HFFc6 (cell line): ENCODE measurements at regions not wholly inside any gene's neighbourhood (a gene's known extent, or its start where the extent isn't known, plus 50 kb on each side); places are given as distances from the start of the nearest gene placed in this dataset.

Source experiments
- DNase-seq: peaks from one replicate; pipeline ENCODE4 v3.0.0-alpha.2; 2018
- H3K27ac Mint-ChIP-seq: 2 replicates; pipeline ENCODE4 v1.8.0; 2020; ENCODE audit warnings: mild to moderate bottlenecking, mixed read lengths
- H3K27me3 Mint-ChIP-seq: 2 replicates; pipeline ENCODE4 v1.8.0; 2021; ENCODE audit warnings: mild to moderate bottlenecking, moderate library complexity, mixed read lengths; ENCODE audit not compliant: insufficient read depth
- H3K36me3 Mint-ChIP-seq: 2 replicates; pipeline ENCODE4 v1.8.0; 2021; ENCODE audit warnings: low read depth, mixed read lengths
- H3K4me1 Mint-ChIP-seq: 2 replicates; pipeline ENCODE4 v1.8.0; 2020; ENCODE audit warnings: low read depth, mixed read lengths
- H3K4me3 Mint-ChIP-seq: 2 replicates; pipeline ENCODE4 v1.8.0; 2020; ENCODE audit warnings: mild to moderate bottlenecking, moderate library complexity, mixed read lengths
- H3K9me3 Mint-ChIP-seq: 2 replicates; pipeline ENCODE4 v1.8.0; 2020; ENCODE audit warnings: mild to moderate bottlenecking, mixed read lengths
- CTCF ChIP-seq: fragments of 200-600 bp; sonication (generic); IDR thresholded peaks from 2 replicates; pipeline ENCODE4 v1.5.0; 2021; ENCODE audit warnings: antibody characterized with exemption, mild to moderate bottlenecking

DNA sequence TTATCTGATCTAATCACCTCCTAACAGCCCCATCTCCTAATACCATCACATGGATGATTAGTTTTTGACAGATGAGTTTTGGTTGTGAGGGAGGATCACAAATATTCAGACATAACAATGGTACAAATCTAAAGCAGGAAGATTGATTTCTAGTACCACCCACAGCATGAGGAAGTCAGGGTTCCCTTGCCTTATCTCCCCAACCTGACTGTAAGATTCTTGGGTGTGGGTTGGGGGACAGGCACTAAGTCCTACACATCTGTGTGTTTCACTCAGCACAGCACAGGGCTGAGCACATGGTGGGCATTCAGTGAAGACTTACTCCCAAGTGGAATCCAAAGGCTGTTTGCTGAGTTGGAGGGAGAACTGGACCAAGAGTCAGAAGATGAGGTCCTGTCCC is 93.8 kb upstream of the CXCR4 start:
- no peak for DNase-seq
- Mint-ChIP-seq H3K27ac (no peak overlapping the region), H3K4me1 (no peaks in the 10 kb centered on the region), H3K4me3 (no peak overlapping the region), H3K27me3 (no peaks in the 10 kb centered on the region), H3K9me3 (peaks cover 22% of the 10 kb centered on the region), H3K36me3 (no peaks in the 10 kb centered on the region)
- TF ChIP-seq CTCF: no peak

- Mint-ChIP-seq H3K27me3 (no peaks in the 10 kb centered on the region), H3K9me3 (peaks cover 22% of the 10 kb centered on the region), H3K4me3 (no peak overlapping the region), H3K36me3 (no peaks in the 10 kb centered on the region), H3K4me1 (no peaks in the 10 kb centered on the region), H3K27ac (no peak overlapping the region)
- no peak for DNase-seq
- no peak for TF ChIP-seq CTCF
Observed at GRCh38 chr2:136210822-136211221, 92.9 kb upstream of the CXCR4 start.

DNA sequence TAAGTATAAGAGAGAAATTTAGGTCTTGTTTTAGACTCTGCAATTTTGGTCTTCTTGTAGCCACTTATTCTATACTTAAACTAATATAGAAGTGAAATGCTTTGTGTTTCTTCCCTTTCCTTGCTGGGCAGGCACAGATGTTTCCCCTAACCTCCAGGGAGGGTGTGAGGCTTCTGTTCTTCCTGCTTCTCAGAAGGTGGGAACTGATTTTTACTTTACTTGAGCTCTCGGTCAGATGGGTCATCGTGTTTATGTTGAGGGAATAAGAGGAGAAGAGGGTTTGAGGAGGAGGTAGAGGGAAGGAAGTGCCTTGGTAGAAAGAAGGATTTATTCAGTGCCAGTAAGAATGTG is 92.5 kb upstream of the CXCR4 start:
- Mint-ChIP-seq H3K4me3 (no peak overlapping the region), H3K27me3 (no peaks in the 10 kb centered on the region), H3K4me1 (no peaks in the 10 kb centered on the region), H3K36me3 (no peaks in the 10 kb centered on the region), H3K9me3 (peaks cover 22% of the 10 kb centered on the region), H3K27ac (no peak overlapping the region)
- no peak for DNase-seq
- no peak for TF ChIP-seq CTCF

DNA sequence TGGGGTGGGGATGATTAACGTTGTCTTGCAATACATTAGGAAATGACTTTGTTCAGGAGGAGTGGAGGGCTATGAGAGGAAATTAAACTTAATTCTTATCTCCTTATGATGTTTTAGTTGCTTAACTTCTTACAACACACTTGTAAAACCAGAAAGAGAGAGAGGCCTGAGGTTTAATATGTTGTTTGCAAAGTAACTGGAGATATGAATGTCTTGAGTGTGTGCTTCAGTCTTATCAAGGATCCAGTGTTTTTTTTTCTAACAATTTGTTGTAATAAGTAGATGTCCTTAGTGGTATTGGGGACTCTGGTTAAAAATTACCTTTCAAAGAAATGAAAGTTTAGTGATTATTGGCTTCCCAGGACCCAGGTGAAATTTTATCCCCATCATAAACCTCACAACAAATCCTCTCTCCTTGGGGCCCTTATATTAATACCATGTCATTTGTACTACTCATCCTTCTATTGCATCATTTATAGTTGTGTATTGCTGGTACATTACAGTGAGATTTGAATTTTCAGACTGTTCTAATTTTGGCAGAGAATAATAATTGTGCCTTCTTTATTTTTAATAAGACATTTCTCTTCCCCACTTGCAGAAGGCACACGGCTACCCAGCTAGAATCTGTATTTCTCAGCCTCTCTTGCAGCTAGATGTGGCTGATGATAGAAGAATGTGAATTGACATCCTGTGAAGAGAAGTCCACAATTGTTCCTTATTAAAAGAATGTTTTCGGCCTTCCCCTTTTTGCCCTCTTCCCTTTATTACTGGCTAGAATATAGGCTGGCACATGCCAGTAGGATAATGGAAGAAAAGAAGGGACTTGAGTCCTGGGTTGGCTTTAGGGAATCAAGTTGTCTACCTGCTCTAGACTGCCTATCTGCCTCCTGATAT is 91.9 kb upstream of the CXCR4 start:
- Mint-ChIP-seq H3K27me3 (no peaks in the 10 kb centered on the region), H3K9me3 (peaks cover 21% of the 10 kb centered on the region), H3K36me3 (no peaks in the 10 kb centered on the region), H3K27ac (no peak overlapping the region), H3K4me3 (no peak overlapping the region), H3K4me1 (no peaks in the 10 kb centered on the region)
- DNase-seq: no peak
- no peak for TF ChIP-seq CTCF

- Mint-ChIP-seq H3K27me3 (no peaks in the 10 kb centered on the region), H3K36me3 (no peaks in the 10 kb centered on the region), H3K27ac (no peak overlapping the region), H3K9me3 (peaks cover 13% of the 10 kb centered on the region), H3K4me3 (no peak overlapping the region), H3K4me1 (no peaks in the 10 kb centered on the region)
- TF ChIP-seq CTCF: no peak
- DNase-seq: no peak
Observed at GRCh38 chr2:136208682-136209420, 90.9 kb upstream of the CXCR4 start.
